ENCODE measurements at regions not wholly inside any gene's neighbourhood (a gene's known extent, or its start where the extent isn't known, plus 50 kb on each side); places are given as distances from the start of the nearest gene placed in this dataset.

- H2BK12ac ChIP-seq (ENCODE audit: low read depth, low read length): no peak overlapping the region
- ChIA-PET CTCF (ENCODE audit: partially characterized antibody) (no interaction called here), POLR2A (ENCODE audit: partially characterized antibody) (no interaction called here)
- no peaks in the 10 kb centered on the region for H3K4me1 ChIP-seq (replicated peaks in 1 of 4; ENCODE audit: control insufficient read depth in 3 of 4, insufficient read depth in 4 of 4, low read length in 3 of 4)
- no peaks in the 10 kb centered on the region for H3K79me1 ChIP-seq (ENCODE audit: low read depth, low read length)
- no peaks in the 10 kb centered on the region for H3K36me3 ChIP-seq (ENCODE audit: control insufficient read depth in 2 of 4, insufficient read depth in 4 of 4, low read length in 3 of 4)
- no peak overlapping the region for H3K18ac ChIP-seq (ENCODE audit: extremely low read depth, low read length)
- no peak for DNase-seq (ENCODE audit: low read depth in 1 of 2, low spot score in 2 of 2)
- peaks cover 0 to 4% of the 10 kb centered on the region in 2 experiments; a peak in 1 of 4 replicates for H3K9me3 ChIP-seq (ENCODE audit: insufficient read depth in 2 of 2, low read depth in 1 of 2, low read length in 1 of 2)
- H3K4ac ChIP-seq (replicated peaks; ENCODE audit: insufficient read length, low read depth, low read length): no peak overlapping the region
- H4K20me1 ChIP-seq (replicated peaks in 1 of 2; ENCODE audit: control insufficient read depth in 1 of 2, insufficient read depth in 2 of 2, low read length in 2 of 2): no peaks in the 10 kb centered on the region
- no peak for FAIRE-seq
- no peak overlapping the region for H4K8ac ChIP-seq (ENCODE audit: extremely low read depth, insufficient read depth, low read length)
- no peak overlapping the region for H3K56ac ChIP-seq (replicated peaks; ENCODE audit: insufficient read length, low read depth, low read length)
- no peak overlapping the region for H2BK15ac ChIP-seq (ENCODE audit: low read length)
- H2BK120ac ChIP-seq (replicated peaks; ENCODE audit: low read depth, low read length): no peak overlapping the region
- H3K79me2 ChIP-seq (ENCODE audit: control insufficient read depth in 1 of 2, insufficient read depth in 2 of 2, low read length in 2 of 2): no peaks in the 10 kb centered on the region
- no peak overlapping the region for H3K14ac ChIP-seq (ENCODE audit: insufficient read length)
- WGBS, 2 experiments (ENCODE audit: extremely low coverage in 1 of 2, insufficient coverage in 1 of 2, insufficient read length in 1 of 2, insufficient replicate concordance in 2 of 2, low coverage in 1 of 2, low lambda C conversion rate in 2 of 2, missing lambda C conversion rate in 1 of 2): 73% methylated on average over 2 of the region's 2 CpGs; no CpG with 5 or more reads in 1 of the 2 experiments
- no peak overlapping the region for H2AK5ac ChIP-seq (ENCODE audit: low read depth, low read length)
- no peaks in the 10 kb centered on the region for H3K23me2 ChIP-seq (ENCODE audit: low read depth, low read length)
- peak overlapping the region; percentile 16; the same call in 1 of the 2 replicates for H2AFZ ChIP-seq (ENCODE audit: low read length)
- H3K27ac ChIP-seq (ENCODE audit: low read depth, low read length): no peak overlapping the region
- no peaks in the 10 kb centered on the region for H3K27me3 ChIP-seq (replicated peaks in 1 of 4; ENCODE audit: control insufficient read depth in 3 of 4, extremely low read depth in 1 of 4, insufficient read depth in 3 of 4, low read length in 3 of 4)
- H3K9ac ChIP-seq (replicated peaks in 1 of 4; ENCODE audit: extremely low read depth in 1 of 4, low read depth in 3 of 4, low read length in 3 of 4): no peak overlapping the region
- H3K23ac ChIP-seq (ENCODE audit: insufficient read length): no peak overlapping the region
- TF ChIP-seq RXRA (IDR thresholded peaks at IDR 0.05; ENCODE audit: insufficient read depth, low read depth, low read length): no peak
- no peak for TF ChIP-seq SIRT6 (IDR thresholded peaks at IDR 0.05; ENCODE audit: low read length)
- no peak for TF ChIP-seq POLR2AphosphoS5 (IDR thresholded peaks at IDR 0.05; ENCODE audit: low read depth, low read length)
- TF ChIP-seq SP4 (IDR thresholded peaks at IDR 0.05; ENCODE audit: low read length): no peak
- no peak for TF ChIP-seq KDM4A (IDR thresholded peaks at IDR 0.05; ENCODE audit: low read depth, low read length, severe bottlenecking)
- no peak for TF ChIP-seq KDM5A (IDR thresholded peaks at IDR 0.05; ENCODE audit: low read length)
- no peak for TF ChIP-seq JUND (IDR thresholded peaks at IDR 0.05; ENCODE audit: low read length)
- TF ChIP-seq RNF2 (IDR thresholded peaks at IDR 0.05; ENCODE audit: borderline replicate concordance, low read depth, low read length, missing control alignments, poor library complexity, severe bottlenecking): no peak
- TF ChIP-seq ASH2L (IDR thresholded peaks at IDR 0.05; ENCODE audit: low read length): no peak
- no peak for TF ChIP-seq CBX5 (IDR thresholded peaks at IDR 0.05; ENCODE audit: low read depth, low read length)
- no peak overlapping the region for H4K91ac ChIP-seq (replicated peaks; ENCODE audit: insufficient read length, low read length)
- H3K4me3 ChIP-seq (ENCODE audit: extremely low read depth in 1 of 4, insufficient read depth in 2 of 4, low read depth in 3 of 4, low read length in 4 of 4): no peak overlapping the region
- H2BK20ac ChIP-seq (ENCODE audit: low read length): no peak overlapping the region
- H4K5ac ChIP-seq (ENCODE audit: insufficient read length, low read depth, low read length): no peak overlapping the region
- H3K4me2 ChIP-seq (ENCODE audit: insufficient read depth in 1 of 2, low read depth in 2 of 2, low read length in 2 of 2): no peak overlapping the region
- no peak overlapping the region for H2BK5ac ChIP-seq (ENCODE audit: low read depth, low read length)
Measured at GRCh38 chr20:39474879-39475278, 512.7 kb downstream of the DHX35 start.
